GM23248 (cell line): ENCODE measurements at regions not wholly inside any gene's neighbourhood (a gene's known extent, or its start where the extent isn't known, plus 50 kb on each side); places are given as distances from the start of the nearest gene placed in this dataset.

ENCODE experiments used
- DNase-seq: peaks from one replicate; pipeline ENCODE4 v3.0.0-alpha.2; 2015
- H2AFZ ChIP-seq: fragments of 200-600 bp; sonication (generic); 2 replicates; pipeline ENCODE4 v1.6.1; 2016; ENCODE audit warnings: antibody characterized with exemption
- H3F3A ChIP-seq: fragments of 200-600 bp; sonication (generic); 2 replicates; pipeline ENCODE4 v1.6.1; 2016; ENCODE audit warnings: mild to moderate bottlenecking, antibody characterized with exemption, mixed run types; ENCODE audit not compliant: insufficient read depth
- H3K27ac ChIP-seq: fragments of 200-600 bp; sonication (generic); 2 replicates; pipeline ENCODE4 v1.5.1; 2016; ENCODE audit warnings: mild to moderate bottlenecking
- H3K27me3 ChIP-seq: fragments of 200-600 bp; sonication (generic); replicated peaks from 2 replicates; pipeline ENCODE4 v1.6.1; 2016; ENCODE audit warnings: mild to moderate bottlenecking; ENCODE audit not compliant: insufficient read depth
- H3K36me3 ChIP-seq: fragments of 200-600 bp; sonication (generic); 2 replicates; pipeline ENCODE4 v1.6.1; 2016; ENCODE audit warnings: low read depth, mild to moderate bottlenecking
- H3K4me1 ChIP-seq: fragments of 200-600 bp; sonication (generic); 2 replicates; pipeline ENCODE4 v1.6.1; 2016; ENCODE audit warnings: mild to moderate bottlenecking; ENCODE audit not compliant: insufficient read depth
- H3K4me2 ChIP-seq: fragments of 200-600 bp; sonication (generic); one replicate; pipeline ENCODE4 v1.6.1; 2016; ENCODE audit warnings: mild to moderate bottlenecking; ENCODE audit not compliant: unreplicated experiment
- H3K4me3 ChIP-seq: fragments of 200-600 bp; sonication (generic); 2 replicates; pipeline ENCODE4 v1.5.1; 2016; ENCODE audit warnings: mild to moderate bottlenecking
- H3K79me2 ChIP-seq: fragments of 200-600 bp; sonication (generic); 2 replicates; pipeline ENCODE4 v1.6.1; 2016; ENCODE audit warnings: mild to moderate bottlenecking; ENCODE audit not compliant: insufficient read depth
- H3K9ac ChIP-seq: fragments of 200-600 bp; sonication (generic); 2 replicates; pipeline ENCODE4 v1.6.1; 2016; ENCODE audit warnings: mild to moderate bottlenecking
- H3K9me2 ChIP-seq: fragments of 200-600 bp; sonication (generic); 2 replicates; pipeline ENCODE4 v1.6.1; 2016; ENCODE audit warnings: mixed run types, mild to moderate bottlenecking, moderate library complexity; ENCODE audit not compliant: insufficient read depth
- H3K9me3 ChIP-seq: fragments of 200-600 bp; sonication (generic); one replicate; pipeline ENCODE4 v1.6.1; 2017; ENCODE audit warnings: low read depth
- H4K20me1 ChIP-seq: fragments of 200-600 bp; sonication (generic); 2 replicates; pipeline ENCODE4 v1.6.0; 2016; ENCODE audit not compliant: insufficient read depth
- EZH2 ChIP-seq: fragments of 200-600 bp; sonication (generic); IDR thresholded peaks from 2 replicates; pipeline ENCODE4 v1.6.1; 2018; ENCODE audit warnings: antibody characterized with exemption, mild to moderate bottlenecking; ENCODE audit not compliant: insufficient read depth, poor library complexity, severe bottlenecking
- EZH2phosphoT487 ChIP-seq: fragments of 200-600 bp; sonication (generic); IDR thresholded peaks from 2 replicates; pipeline ENCODE4 v1.6.1; 2018; ENCODE audit warnings: antibody characterized with exemption, moderate library complexity, mild to moderate bottlenecking, low read depth; ENCODE audit not compliant: insufficient read depth
- WGBS, 2 experiments: methylation state at CpG; one replicate each; pipeline ENCODE4 v1.1.6; 2015 to 2017; ENCODE audit warnings: low lambda C conversion rate in 2 of 2, low coverage in 1 of 2; ENCODE audit errors: missing lambda C conversion rate in 2 of 2; 5-methylcytosine and 5-hydroxymethylcytosine counted together
- in situ Hi-C: fragments of 300-500 bp; cut with MboI; formaldehyde crosslinking; loops from 2 replicates; pipeline ENCODE4 v1.15.0; 2020

DNA sequence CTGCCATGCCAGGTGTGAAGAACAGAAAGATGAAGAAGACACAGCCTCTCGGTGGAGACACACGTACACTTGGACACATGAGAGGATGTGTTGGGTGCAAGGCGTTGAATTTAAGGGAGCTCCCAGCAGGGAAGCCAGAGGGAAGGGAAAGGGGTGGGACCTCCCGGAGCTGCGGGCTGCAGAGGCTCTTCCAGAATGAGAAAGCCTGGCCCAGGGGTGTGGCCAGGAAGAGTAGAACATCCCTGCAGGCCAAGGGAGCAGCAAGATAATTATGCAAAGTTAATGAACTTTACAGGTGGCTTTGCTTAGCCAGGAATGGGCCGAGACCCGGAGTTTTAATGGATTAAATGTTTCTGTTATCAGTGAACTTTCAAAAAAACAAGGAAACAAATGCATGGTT, 270.3 kb downstream of the KLF6 start:
- no peaks in the 10 kb centered on the region for H3K9me3 ChIP-seq
- no peaks in the 10 kb centered on the region for H3K36me3 ChIP-seq
- no peak for TF ChIP-seq EZH2phosphoT487
- TF ChIP-seq EZH2: no peak
- H3F3A ChIP-seq: no peaks in the 10 kb centered on the region
- H3K9me2 ChIP-seq: no peaks in the 10 kb centered on the region
- no peak overlapping the region for H2AFZ ChIP-seq
- no peak overlapping the region for H3K9ac ChIP-seq
- no peak overlapping the region for H3K4me3 ChIP-seq
- H3K79me2 ChIP-seq: no peaks in the 10 kb centered on the region
- in situ Hi-C loops: no loop called here
- DNase-seq: no peak
- 85 to 87% methylated on average over 7 of the region's 7 CpGs for WGBS, 2 experiments
- peaks cover 22% of the 10 kb centered on the region; the same call in 1 of the 2 replicates for H3K4me1 ChIP-seq
- H3K4me2 ChIP-seq: no peak overlapping the region
- H3K27me3 ChIP-seq: no peaks in the 10 kb centered on the region
- H3K27ac ChIP-seq: no peak overlapping the region
- no peaks in the 10 kb centered on the region for H4K20me1 ChIP-seq

DNA sequence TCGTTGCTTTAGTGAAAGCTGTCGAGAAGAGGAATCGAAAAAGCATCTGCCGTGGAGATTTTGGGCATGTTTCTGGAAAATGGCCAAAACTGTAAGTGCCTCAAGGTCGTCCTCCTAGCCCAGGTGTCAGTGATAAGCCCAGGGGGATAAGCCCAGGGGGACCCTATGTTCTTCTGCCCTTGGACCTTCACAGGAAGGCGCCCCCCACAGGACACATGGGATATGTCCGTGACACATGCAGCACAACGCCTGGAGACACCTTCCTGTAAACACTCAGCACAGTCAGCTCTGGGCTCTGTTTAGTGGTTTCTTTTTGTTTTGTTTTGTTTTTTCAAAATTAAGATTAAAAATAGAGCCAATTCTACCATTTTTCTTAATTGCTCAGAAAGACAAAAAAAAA, 272.7 kb downstream of the KLF6 start:
- peaks cover 13% of the 10 kb centered on the region; the same call in 1 of the 2 replicates for H3K4me1 ChIP-seq
- DNase-seq: peak; percentile 4
- no peaks in the 10 kb centered on the region for H4K20me1 ChIP-seq
- no peaks in the 10 kb centered on the region for H3K36me3 ChIP-seq
- H3K27me3 ChIP-seq: no peaks in the 10 kb centered on the region
- H3K79me2 ChIP-seq: no peaks in the 10 kb centered on the region
- H2AFZ ChIP-seq: no peak overlapping the region
- H3K9me2 ChIP-seq: no peaks in the 10 kb centered on the region
- H3K9ac ChIP-seq: no peak overlapping the region
- in situ Hi-C loops: no loop called here
- TF ChIP-seq EZH2 (no peak), EZH2phosphoT487 (no peak)
- WGBS, 2 experiments: 72 to 73% methylated on average over 8 of the region's 8 CpGs
- H3K4me2 ChIP-seq: no peak overlapping the region
- no peaks in the 10 kb centered on the region for H3K9me3 ChIP-seq
- H3F3A ChIP-seq: no peaks in the 10 kb centered on the region
- H3K4me3 ChIP-seq: no peak overlapping the region
- no peak overlapping the region for H3K27ac ChIP-seq

DNA sequence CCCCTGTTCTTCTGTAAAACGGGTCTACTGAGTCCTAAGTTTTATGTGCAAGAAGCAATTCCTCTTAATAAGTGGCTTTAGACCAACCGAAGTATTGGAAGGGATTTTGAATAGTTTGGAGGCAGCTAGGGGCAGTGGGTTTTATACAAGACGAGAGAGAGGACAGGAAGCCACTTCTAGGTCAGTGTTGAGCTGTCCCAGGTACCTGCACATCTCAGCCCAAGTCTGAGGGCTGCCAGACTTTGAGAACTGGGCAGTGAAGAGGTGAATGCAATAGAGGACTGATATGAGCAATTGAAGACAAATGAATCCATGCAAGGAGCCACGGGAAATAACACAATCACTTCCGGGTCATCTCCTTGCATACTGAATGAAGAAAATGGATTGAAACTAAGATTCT, 273.5 kb downstream of the KLF6 start:
- Histone ChIP-seq H3F3A (no peaks in the 10 kb centered on the region), H3K27me3 (no peaks in the 10 kb centered on the region), H3K79me2 (no peaks in the 10 kb centered on the region), H3K4me3 (no peak overlapping the region), H3K27ac (no peak overlapping the region), H3K4me2 (no peak overlapping the region), H3K36me3 (no peaks in the 10 kb centered on the region), H3K9ac (no peak overlapping the region), H3K9me3 (no peaks in the 10 kb centered on the region), H2AFZ (no peak overlapping the region), H4K20me1 (no peaks in the 10 kb centered on the region), H3K4me1 (peaks cover 5% of the 10 kb centered on the region; the same call in 1 of the 2 replicates), H3K9me2 (no peaks in the 10 kb centered on the region)
- DNase-seq: no peak
- TF ChIP-seq EZH2phosphoT487: no peak
- TF ChIP-seq EZH2: no peak
- in situ Hi-C loops: no loop called here
- WGBS, 2 experiments: 59 to 69% methylated on average over 5 of the region's 5 CpGs

DNA sequence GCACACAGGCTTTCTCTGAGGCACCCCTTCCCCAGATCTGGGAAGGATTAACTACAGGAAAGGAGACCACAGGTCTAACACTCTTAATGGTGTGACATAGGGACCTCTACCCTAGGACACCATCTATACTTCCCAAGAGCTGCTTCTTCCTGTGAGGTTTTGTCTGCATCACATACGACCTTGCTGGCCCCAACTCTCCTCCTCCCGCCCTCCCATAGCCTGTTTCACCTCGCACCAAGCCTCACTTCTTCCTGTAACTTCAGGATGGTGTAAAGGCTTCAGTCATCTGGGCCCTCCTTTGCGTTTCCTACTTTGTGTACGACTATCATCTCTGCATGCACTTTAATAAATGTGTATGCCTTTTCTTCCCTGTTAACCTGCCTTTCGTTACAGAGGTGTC, 274.3 kb downstream of the KLF6 start:
- Histone ChIP-seq H3K9me2 (no peaks in the 10 kb centered on the region), H3K4me3 (no peak overlapping the region), H3K36me3 (no peaks in the 10 kb centered on the region), H3K27ac (no peak overlapping the region), H4K20me1 (no peaks in the 10 kb centered on the region), H3K79me2 (no peaks in the 10 kb centered on the region), H3K4me1 (no peaks in the 10 kb centered on the region), H3K27me3 (no peaks in the 10 kb centered on the region), H3K9me3 (no peaks in the 10 kb centered on the region), H2AFZ (no peak overlapping the region), H3F3A (no peaks in the 10 kb centered on the region), H3K9ac (no peak overlapping the region), H3K4me2 (no peak overlapping the region)
- TF ChIP-seq EZH2 (no peak), EZH2phosphoT487 (no peak)
- no peak for DNase-seq
- 81 to 87% methylated on average over 6 of the region's 6 CpGs for WGBS, 2 experiments
- in situ Hi-C loops: no loop called here

DNA sequence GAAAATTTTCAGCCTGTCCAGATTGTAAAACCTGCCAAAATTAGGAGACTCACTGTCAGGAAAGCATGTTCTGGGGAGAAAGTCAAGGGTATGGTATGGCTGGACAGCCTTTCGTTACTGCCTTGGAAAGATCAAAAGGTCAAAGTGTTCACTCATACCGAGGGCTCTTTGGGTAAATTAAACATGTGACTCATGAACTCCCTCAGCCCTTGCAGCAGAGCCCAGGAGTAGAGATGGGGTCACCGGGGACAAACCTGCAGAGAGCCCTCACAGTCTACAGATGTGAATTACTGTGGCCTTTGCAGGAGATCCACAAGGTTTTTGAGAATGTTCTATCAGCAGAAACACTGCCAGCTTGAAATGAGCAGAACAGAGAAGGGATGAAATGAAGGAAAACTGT, 275.7 kb downstream of the KLF6 start:
- 64 to 70% methylated on average over 3 of the region's 3 CpGs for WGBS, 2 experiments
- H4K20me1 ChIP-seq: no peaks in the 10 kb centered on the region
- no peak for TF ChIP-seq EZH2phosphoT487
- no peak for TF ChIP-seq EZH2
- no peaks in the 10 kb centered on the region for H3F3A ChIP-seq
- no peaks in the 10 kb centered on the region for H3K9me3 ChIP-seq
- H3K27ac ChIP-seq: no peak overlapping the region
- no peak overlapping the region for H3K4me2 ChIP-seq
- in situ Hi-C loops: no loop called here
- no peaks in the 10 kb centered on the region for H3K36me3 ChIP-seq
- H3K9ac ChIP-seq: no peak overlapping the region
- no peak overlapping the region for H2AFZ ChIP-seq
- no peaks in the 10 kb centered on the region for H3K9me2 ChIP-seq
- H3K27me3 ChIP-seq: no peaks in the 10 kb centered on the region
- H3K4me3 ChIP-seq: no peak overlapping the region
- DNase-seq: no peak
- H3K79me2 ChIP-seq: no peaks in the 10 kb centered on the region
- no peaks in the 10 kb centered on the region for H3K4me1 ChIP-seq
